ENCODE measurements at regions not wholly inside any gene's neighbourhood (a gene's known extent, or its start where the extent isn't known, plus 50 kb on each side); places are given as distances from the start of the nearest gene placed in this dataset.

- no peak overlapping the region for H3K27ac Mint-ChIP-seq
- Histone ChIP-seq H3K9me3 (ENCODE audit: low read depth) (no peaks in the 10 kb centered on the region), H3K27ac (no peak overlapping the region), H2AFZ (replicated peaks) (no peak overlapping the region), H3K4me3 (no peak overlapping the region), H4K20me1 (ENCODE audit: low read depth) (no peaks in the 10 kb centered on the region), H3K9ac (no peak overlapping the region), H3K4me1 (no peaks in the 10 kb centered on the region), H3K4me2 (no peak overlapping the region), H3K27me3 (no peaks in the 10 kb centered on the region), H3F3A (ENCODE audit: low read depth) (no peaks in the 10 kb centered on the region), H3K36me3 (no peaks in the 10 kb centered on the region), H3K79me2 (ENCODE audit: low read depth) (no peaks in the 10 kb centered on the region)
- TF ChIP-seq CTCF (IDR thresholded peaks at IDR 0.05) (no peak), EZH2phosphoT487 (IDR thresholded peaks at IDR 0.05) (no peak), EZH2 (IDR thresholded peaks at IDR 0.05) (no peak)
- no peaks in the 10 kb centered on the region for H3K4me1 Mint-ChIP-seq
- peaks cover 3% of the 10 kb centered on the region for H3K27me3 Mint-ChIP-seq (ENCODE audit: insufficient read depth, low read depth)
- no peaks in the 10 kb centered on the region for H3K36me3 Mint-ChIP-seq
- H3K9me3 Mint-ChIP-seq: peaks cover 5% of the 10 kb centered on the region
- DNase-seq (ENCODE audit: low spot score): no peak
- no peak overlapping the region for H3K4me3 Mint-ChIP-seq
Observed at GRCh38 chr15:36414670-36415069, 164.8 kb upstream of the CDIN1 start.

GRCh38 chr15:36415643-36416042 lies 163.8 kb upstream of the CDIN1 start:
- Mint-ChIP-seq H3K9me3 (peaks cover 3% of the 10 kb centered on the region), H3K27ac (no peak overlapping the region), H3K27me3 (ENCODE audit: insufficient read depth, low read depth) (peaks cover 3% of the 10 kb centered on the region), H3K4me1 (no peaks in the 10 kb centered on the region), H3K4me3 (no peak overlapping the region), H3K36me3 (no peaks in the 10 kb centered on the region)
- H3F3A ChIP-seq (ENCODE audit: low read depth): no peaks in the 10 kb centered on the region
- H3K4me3 ChIP-seq: no peak overlapping the region
- no peaks in the 10 kb centered on the region for H4K20me1 ChIP-seq (ENCODE audit: low read depth)
- H2AFZ ChIP-seq (replicated peaks): peak overlapping the region; percentile 19
- H3K79me2 ChIP-seq (ENCODE audit: low read depth): no peaks in the 10 kb centered on the region
- TF ChIP-seq CTCF (IDR thresholded peaks at IDR 0.05) (no peak), EZH2 (IDR thresholded peaks at IDR 0.05) (no peak), EZH2phosphoT487 (IDR thresholded peaks at IDR 0.05) (no peak)
- H3K27ac ChIP-seq: no peak overlapping the region
- no peaks in the 10 kb centered on the region for H3K36me3 ChIP-seq
- no peaks in the 10 kb centered on the region for H3K4me1 ChIP-seq
- no peak overlapping the region for H3K9ac ChIP-seq
- no peak for DNase-seq (ENCODE audit: low spot score)
- no peaks in the 10 kb centered on the region for H3K27me3 ChIP-seq
- no peak overlapping the region for H3K4me2 ChIP-seq
- no peaks in the 10 kb centered on the region for H3K9me3 ChIP-seq (ENCODE audit: low read depth)

- H3K4me3 Mint-ChIP-seq: no peak overlapping the region
- no peak overlapping the region for H3K4me3 ChIP-seq
- no peak overlapping the region for H3K27ac ChIP-seq
- H3K4me1 ChIP-seq: peaks cover 8% of the 10 kb centered on the region
- H3K4me1 Mint-ChIP-seq: no peaks in the 10 kb centered on the region
- H3K4me2 ChIP-seq: no peak overlapping the region
- no peaks in the 10 kb centered on the region for H3K27me3 ChIP-seq
- no peaks in the 10 kb centered on the region for H3F3A ChIP-seq (ENCODE audit: low read depth)
- no peaks in the 10 kb centered on the region for H3K27me3 Mint-ChIP-seq (ENCODE audit: insufficient read depth, low read depth)
- TF ChIP-seq EZH2 (IDR thresholded peaks at IDR 0.05) (no peak), EZH2phosphoT487 (IDR thresholded peaks at IDR 0.05) (no peak), CTCF (IDR thresholded peaks at IDR 0.05) (no peak)
- no peak overlapping the region for H3K9ac ChIP-seq
- no peak for DNase-seq (ENCODE audit: low spot score)
- no peaks in the 10 kb centered on the region for H3K79me2 ChIP-seq (ENCODE audit: low read depth)
- H3K9me3 Mint-ChIP-seq: peaks cover 2% of the 10 kb centered on the region
- no peak overlapping the region for H3K27ac Mint-ChIP-seq
- H2AFZ ChIP-seq (replicated peaks): no peak overlapping the region
- H3K36me3 ChIP-seq: no peaks in the 10 kb centered on the region
- H3K9me3 ChIP-seq (ENCODE audit: low read depth): no peaks in the 10 kb centered on the region
- no peaks in the 10 kb centered on the region for H4K20me1 ChIP-seq (ENCODE audit: low read depth)
- no peaks in the 10 kb centered on the region for H3K36me3 Mint-ChIP-seq
Observed at GRCh38 chr15:36422631-36423030, 156.8 kb upstream of the CDIN1 start.

All from neural progenitor cell (in vitro differentiated cells).